ENCODE measurements at regions not wholly inside any gene's neighbourhood (a gene's known extent, or its start where the extent isn't known, plus 50 kb on each side); places are given as distances from the start of the nearest gene placed in this dataset.

GRCh38 chr20:40807821-40808170, 118.8 kb upstream of the MAFB start:
- H3K4me3 ChIP-seq (ENCODE audit: low read length), result no peak overlapping the region
- TF ChIP-seq ZNF274 (IDR thresholded peaks at IDR 0.05; ENCODE audit: low read depth, low read length), result no peak

- no peak for TF ChIP-seq ZNF274 (IDR thresholded peaks at IDR 0.05; ENCODE audit: low read depth, low read length)
- no peak overlapping the region for H3K4me3 ChIP-seq (ENCODE audit: low read length)
Observed at GRCh38 chr20:40808936-40809335, 119.9 kb upstream of the MAFB start.

GRCh38 chr20:40809361-40809760, 120.3 kb upstream of the MAFB start:
- H3K4me3 ChIP-seq (ENCODE audit: low read length), result no peak overlapping the region
- TF ChIP-seq ZNF274 (IDR thresholded peaks at IDR 0.05; ENCODE audit: low read depth, low read length), result no peak

DNA sequence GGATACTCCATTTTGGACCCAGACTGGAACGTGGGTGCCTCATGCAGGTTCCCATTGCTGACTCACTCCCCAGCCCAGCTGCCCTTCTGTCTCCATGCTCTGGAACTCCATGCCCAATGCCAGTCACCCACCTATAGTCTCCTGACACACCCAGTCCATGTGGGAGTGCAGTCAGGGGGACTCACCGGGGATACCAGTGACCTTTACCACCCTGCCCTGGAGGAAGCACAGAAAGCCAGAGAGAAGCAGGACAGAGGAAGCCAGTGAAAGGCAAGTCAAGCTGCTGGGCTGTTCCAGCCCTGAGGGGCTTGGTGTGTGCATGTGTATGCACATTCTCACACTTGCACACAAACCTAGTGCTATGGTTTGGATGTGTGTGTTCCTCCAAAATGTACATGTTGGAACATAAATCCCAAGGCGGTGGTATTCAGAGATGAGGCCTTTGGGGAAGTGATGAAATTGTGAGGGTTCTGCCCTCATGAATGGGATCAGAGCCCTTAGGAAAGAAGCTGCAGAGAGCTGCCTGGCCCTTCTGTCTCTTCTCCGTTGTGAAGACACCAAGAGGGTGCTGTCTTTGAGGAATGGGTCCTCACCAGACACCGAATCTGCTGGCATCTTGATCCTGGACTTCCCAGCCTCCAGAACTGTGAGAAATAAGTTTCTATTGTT, 121.4 kb upstream of the MAFB start:
- no peak for TF ChIP-seq ZNF274 (IDR thresholded peaks at IDR 0.05; ENCODE audit: low read depth, low read length)
- no peak overlapping the region for H3K4me3 ChIP-seq (ENCODE audit: low read length)

- H3K4me3 ChIP-seq (ENCODE audit: low read length), result no peak overlapping the region
- TF ChIP-seq ZNF274 (IDR thresholded peaks at IDR 0.05; ENCODE audit: low read depth, low read length), result no peak
Observed at GRCh38 chr20:40811004-40811403, 122.0 kb upstream of the MAFB start.

DNA sequence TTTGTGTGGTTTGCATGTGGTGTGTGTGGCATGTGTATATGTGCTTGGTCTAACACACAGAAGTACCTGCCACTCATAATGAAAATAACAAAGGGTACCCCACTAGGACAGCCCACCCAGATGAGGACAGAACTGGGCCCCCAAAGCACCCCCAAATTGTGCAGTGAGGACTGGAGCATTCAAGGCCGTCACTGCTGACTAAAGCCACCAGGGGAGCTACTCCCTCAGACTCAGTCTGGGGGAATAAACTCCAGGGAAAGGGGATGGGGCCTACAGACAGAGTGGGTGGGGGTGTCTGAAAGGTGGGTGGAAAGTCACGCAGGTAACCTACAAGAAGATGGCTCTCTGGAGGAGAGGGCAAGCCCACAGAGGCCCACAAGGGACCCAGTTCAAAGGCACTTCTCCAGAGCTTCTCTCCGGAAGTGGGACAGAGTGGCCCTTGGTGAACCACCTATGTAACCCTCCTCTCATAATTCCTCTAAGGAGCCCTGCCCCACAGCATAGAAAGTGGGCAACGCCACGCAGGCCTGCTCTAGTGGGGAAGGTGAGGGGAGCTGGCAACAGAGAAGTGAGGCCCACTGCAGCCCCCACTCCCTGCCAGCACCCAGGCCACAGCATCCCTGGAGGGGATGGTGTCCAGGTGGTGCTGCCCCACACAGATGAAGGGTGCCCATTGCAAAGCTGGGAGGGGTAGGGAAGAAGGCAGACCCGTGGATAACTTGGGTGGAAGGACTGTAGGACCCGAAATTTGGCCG, 122.8 kb upstream of the MAFB start:
- H3K4me3 ChIP-seq (ENCODE audit: low read length), result no peak overlapping the region
- no peak for TF ChIP-seq ZNF274 (IDR thresholded peaks at IDR 0.05; ENCODE audit: low read depth, low read length)

GRCh38 chr20:40812415-40812925, 123.4 kb upstream of the MAFB start:
- no peak overlapping the region for H3K4me3 ChIP-seq (ENCODE audit: low read length)
- no peak for TF ChIP-seq ZNF274 (IDR thresholded peaks at IDR 0.05; ENCODE audit: low read depth, low read length)

- TF ChIP-seq ZNF274 (IDR thresholded peaks at IDR 0.05; ENCODE audit: low read depth, low read length), result no peak
- no peak overlapping the region for H3K4me3 ChIP-seq (ENCODE audit: low read length)
Observed at GRCh38 chr20:40813029-40813431, 124.0 kb upstream of the MAFB start.

GRCh38 chr20:40813708-40814630, 124.9 kb upstream of the MAFB start:
- TF ChIP-seq ZNF274 (IDR thresholded peaks at IDR 0.05; ENCODE audit: low read depth, low read length), result no peak

DNA sequence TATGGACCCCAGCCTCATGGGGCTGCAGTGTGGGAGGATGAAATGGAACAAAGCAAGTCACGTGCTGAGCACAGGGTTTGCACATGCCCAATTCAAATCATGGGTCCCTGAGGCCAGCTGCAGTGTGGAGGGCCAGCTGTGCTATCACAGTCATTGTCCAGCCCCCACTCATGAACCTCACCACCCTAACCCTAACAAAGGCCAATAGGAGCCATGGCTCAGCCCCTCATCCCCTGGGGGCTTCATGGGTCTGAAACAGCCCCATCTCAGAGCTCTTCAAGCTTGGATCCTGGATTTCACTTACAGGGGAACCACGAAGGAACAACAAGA, 125.6 kb upstream of the MAFB start:
- TF ChIP-seq ZNF274 (IDR thresholded peaks at IDR 0.05; ENCODE audit: low read depth, low read length), result no peak
- no peak overlapping the region for H3K4me3 ChIP-seq (ENCODE audit: low read length)

More at GRCh38 chr20:40813708-40814630, 124.9 kb upstream of the MAFB start:
- H3K4me3 ChIP-seq (ENCODE audit: low read length), result no peak overlapping the region

DNA sequence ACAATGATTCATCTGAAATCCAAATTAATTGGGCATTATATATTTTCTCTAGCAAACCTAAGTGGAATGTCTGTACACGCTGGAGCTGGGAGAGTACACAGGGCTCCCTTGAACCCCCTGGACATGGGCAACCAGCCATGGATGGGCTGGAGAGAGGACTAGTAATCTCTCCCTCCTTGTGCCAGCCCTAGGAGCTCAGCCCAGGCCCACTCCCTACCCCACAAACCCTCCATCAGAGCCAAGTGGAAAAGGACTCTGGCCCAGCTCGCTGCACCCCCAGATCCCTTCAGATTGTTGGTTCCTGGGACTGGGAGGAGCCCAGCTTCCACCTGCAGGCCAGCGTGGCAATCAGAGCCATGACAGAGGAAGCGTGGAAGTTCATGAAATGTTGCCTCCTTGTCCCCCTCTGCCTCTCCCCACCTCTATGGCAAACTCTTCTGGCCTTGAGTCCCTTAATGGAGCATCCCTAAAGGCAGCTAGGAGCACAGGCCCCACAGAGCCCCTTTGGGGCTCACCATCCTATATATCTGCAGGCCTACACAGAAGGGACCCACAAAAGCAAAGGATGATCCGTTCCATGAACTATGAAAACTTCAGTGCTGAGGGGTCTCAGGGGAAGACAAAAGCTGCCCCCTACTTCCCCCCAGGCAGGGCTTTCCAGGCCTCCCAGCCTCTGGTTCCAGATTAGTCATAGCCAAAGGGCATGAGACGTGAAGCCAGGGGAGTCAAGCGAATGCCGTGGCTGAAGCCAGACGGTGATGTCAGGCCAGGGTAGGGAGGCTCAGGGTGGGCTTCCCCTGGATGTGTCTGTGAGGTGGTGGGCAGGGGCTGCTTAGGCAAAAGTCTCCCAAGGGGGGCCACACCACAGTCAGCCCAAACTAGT, 126.4 kb upstream of the MAFB start:
- TF ChIP-seq ZNF274 (IDR thresholded peaks at IDR 0.05; ENCODE audit: low read depth, low read length), result no peak
- H3K4me3 ChIP-seq (ENCODE audit: low read length), result no peak overlapping the region

DNA sequence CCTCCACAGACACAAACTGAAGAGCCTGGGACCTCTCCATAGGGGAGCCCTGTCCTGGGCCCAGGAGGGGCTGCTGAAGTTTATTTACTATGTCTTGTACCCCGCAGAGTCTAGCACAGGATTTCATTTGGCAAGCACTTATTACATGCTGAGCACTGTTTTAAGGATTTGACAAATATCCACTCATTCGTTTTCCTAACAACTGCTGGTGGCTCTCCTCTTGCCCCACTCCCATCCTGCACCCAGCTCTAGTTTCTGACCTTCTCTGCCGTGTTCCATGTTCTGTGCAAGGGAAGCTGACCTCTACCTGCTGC, 127.0 kb upstream of the MAFB start:
- no peak overlapping the region for H3K4me3 ChIP-seq (ENCODE audit: low read length)

DNA sequence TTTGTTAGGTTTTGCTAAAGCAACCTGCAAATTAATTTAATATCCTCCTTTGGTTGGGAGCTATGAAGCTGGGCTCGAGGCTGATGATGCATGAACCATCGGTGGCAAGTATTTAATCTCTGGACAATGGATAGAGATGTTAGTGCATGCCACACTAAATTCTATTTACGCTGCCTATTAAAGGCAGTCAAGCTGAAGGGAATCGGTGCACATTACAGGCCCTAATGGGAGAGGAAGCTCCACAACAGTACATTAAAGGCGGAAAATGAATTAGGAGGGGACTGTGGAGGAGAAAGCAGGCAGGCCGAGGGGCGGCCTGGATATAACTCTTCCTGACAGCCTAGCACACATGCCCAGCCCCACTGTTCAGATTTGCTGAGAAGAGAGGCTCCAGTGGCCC, 132.4 kb upstream of the MAFB start:
- no peak overlapping the region for H3K4me3 ChIP-seq (ENCODE audit: low read length)

More for the DNA sequence above, 127.0 kb upstream of the MAFB start:
- no peak for TF ChIP-seq ZNF274 (IDR thresholded peaks at IDR 0.05; ENCODE audit: low read depth, low read length)

GRCh38 chr20:40826699-40827098, 137.7 kb upstream of the MAFB start:
- no peak overlapping the region for H3K4me3 ChIP-seq (ENCODE audit: low read length)
- no peak for TF ChIP-seq ZNF274 (IDR thresholded peaks at IDR 0.05; ENCODE audit: low read depth, low read length)

More for the DNA sequence above, 132.4 kb upstream of the MAFB start:
- TF ChIP-seq ZNF274 (IDR thresholded peaks at IDR 0.05; ENCODE audit: low read depth, low read length), result no peak

Measured in GM08714 (cell line).